Stomach (tissue), 4 donors: ENCODE measurements at regions not wholly inside any gene's neighbourhood (a gene's known extent, or its start where the extent isn't known, plus 50 kb on each side); places are given as distances from the start of the nearest gene placed in this dataset.

ENCODE experiments used
- POLR2A ChIP-seq, 4 donors: fragments of 450-650 bp; IDR thresholded peaks; one replicate each; pipeline ENCODE4 v1.6.1; 2016; ENCODE audit warnings: antibody characterized with exemption in 4 of 4, control low read depth in 2 of 4, mild to moderate bottlenecking in 1 of 4, moderate library complexity in 1 of 4
- TF ChIP-seq, protein P1 (sequence below), 7 experiments: fragments of 450-650 bp in 4 of 7; fragments of 200-600 bp in 3 of 7; sonication (generic) in 3 of 7; IDR thresholded peaks; one replicate each; pipeline ENCODE4 v1.5.1; 2016 to 2019; ENCODE audit warnings: antibody characterized with exemption in 7 of 7, control low read depth in 2 of 7, mild to moderate bottlenecking in 1 of 7

DNA sequence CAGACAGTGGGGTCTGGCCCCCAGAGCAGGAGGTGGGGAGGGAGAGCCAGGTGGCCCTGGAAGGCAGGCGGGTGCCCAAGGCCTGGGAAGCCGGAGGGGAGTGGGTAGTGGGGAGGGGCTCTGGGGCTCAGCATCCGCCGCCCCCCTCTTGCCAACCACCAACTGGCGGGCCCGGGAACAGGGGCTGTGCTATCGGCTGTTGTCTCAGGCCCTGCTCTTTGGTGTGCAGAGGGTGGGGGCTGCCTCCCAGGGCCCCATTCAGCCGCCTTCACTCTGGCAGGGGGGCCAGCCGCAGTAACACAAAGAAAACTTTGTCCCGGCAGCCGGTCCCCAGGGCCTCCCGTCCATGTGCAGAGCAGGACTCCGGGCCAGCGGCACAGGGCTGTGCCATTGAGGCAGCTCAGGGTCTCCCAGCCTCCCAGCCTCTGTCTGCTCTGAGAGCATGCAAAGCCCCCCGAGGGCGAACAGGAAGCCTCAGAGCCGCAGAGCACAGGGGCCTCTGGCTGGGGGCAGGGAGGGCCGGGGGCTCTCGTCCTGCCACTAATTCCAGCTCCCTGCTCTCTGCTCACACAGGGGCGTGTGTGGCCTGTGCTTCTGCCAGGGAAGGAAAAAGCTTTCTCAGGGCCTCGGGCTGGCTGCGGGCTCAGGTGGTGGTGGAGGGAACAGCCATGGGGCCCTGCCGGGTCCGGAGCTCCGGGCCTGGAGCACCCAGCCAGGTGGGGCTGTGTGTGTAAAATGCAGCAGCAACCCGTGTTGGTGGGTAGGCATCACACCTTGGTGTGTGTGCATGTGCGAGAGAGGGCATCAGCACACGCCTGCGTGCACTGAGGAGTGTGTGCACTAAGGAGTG, 54.2 kb upstream of the NOTCH1 start:
- TF ChIP-seq, protein P1, sequence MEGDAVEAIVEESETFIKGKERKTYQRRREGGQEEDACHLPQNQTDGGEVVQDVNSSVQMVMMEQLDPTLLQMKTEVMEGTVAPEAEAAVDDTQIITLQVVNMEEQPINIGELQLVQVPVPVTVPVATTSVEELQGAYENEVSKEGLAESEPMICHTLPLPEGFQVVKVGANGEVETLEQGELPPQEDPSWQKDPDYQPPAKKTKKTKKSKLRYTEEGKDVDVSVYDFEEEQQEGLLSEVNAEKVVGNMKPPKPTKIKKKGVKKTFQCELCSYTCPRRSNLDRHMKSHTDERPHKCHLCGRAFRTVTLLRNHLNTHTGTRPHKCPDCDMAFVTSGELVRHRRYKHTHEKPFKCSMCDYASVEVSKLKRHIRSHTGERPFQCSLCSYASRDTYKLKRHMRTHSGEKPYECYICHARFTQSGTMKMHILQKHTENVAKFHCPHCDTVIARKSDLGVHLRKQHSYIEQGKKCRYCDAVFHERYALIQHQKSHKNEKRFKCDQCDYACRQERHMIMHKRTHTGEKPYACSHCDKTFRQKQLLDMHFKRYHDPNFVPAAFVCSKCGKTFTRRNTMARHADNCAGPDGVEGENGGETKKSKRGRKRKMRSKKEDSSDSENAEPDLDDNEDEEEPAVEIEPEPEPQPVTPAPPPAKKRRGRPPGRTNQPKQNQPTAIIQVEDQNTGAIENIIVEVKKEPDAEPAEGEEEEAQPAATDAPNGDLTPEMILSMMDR (IDR thresholded peaks at IDR 0.05): no peak
- no peak for TF ChIP-seq POLR2A (IDR thresholded peaks at IDR 0.05)
